T-cell (primary cell): ENCODE measurements at regions not wholly inside any gene's neighbourhood (a gene's known extent, or its start where the extent isn't known, plus 50 kb on each side); places are given as distances from the start of the nearest gene placed in this dataset.

Source experiments
- ATAC-seq, 4 experiments: fragments of 200-7000 bp in 3 of 4; fragments of 150-1000 bp in 1 of 4; cut with Tn5 transposase; replicated peaks in 1 of 4; 1 replicate in 3 of 4; 2 replicates in 1 of 4; pipeline ENCODE4 v1.10.0; 2021; ENCODE audit warnings: moderate library complexity in 3 of 4, mild to moderate bottlenecking in 2 of 4, moderate number of reproducible peaks in 1 of 4
- CTCF ChIA-PET, 2 donors: fragments of 300-600 bp; sonication (Branson Sonifier 250); formaldehyde crosslinking; loops; one replicate each; lab custom pipeline; 2022; ENCODE audit warnings: antibody characterized with exemption in 2 of 2; lab: Charles Lee
- POLR2A ChIA-PET, 2 donors: fragments of 300-600 bp; sonication (Branson Sonifier 250); formaldehyde crosslinking; loops; one replicate each; lab custom pipeline; 2022; ENCODE audit warnings: antibody characterized with exemption in 2 of 2; lab: Charles Lee
- DNase-seq, 35 experiments: peaks; one replicate each; pipeline versions ENCODE4 v3.0.0 to v3.0.0-alpha.2; 2013 to 2023
- H3K27ac ChIP-seq: one replicate; pipeline ENCODE4 v1.5.1; 2013; ENCODE audit warnings: low read length
- H3K27me3 ChIP-seq, 2 experiments: replicated peaks in 1 of 2; 1 replicate in 1 of 2; 2 replicates in 1 of 2; pipeline versions ENCODE4 v1.6.1 to v1.7.0; 2013; ENCODE audit warnings: low read length in 1 of 2, mixed read lengths in 1 of 2; ENCODE audit not compliant: control insufficient read depth in 2 of 2, insufficient read depth in 2 of 2; ENCODE audit errors: extremely low read depth in 1 of 2
- H3K36me3 ChIP-seq, 2 donors: 1 replicate in 1 of 2; 2 replicates in 1 of 2; pipeline versions ENCODE4 v1.6.1 to v1.7.0; 2013; ENCODE audit warnings: low read length in 1 of 2; ENCODE audit not compliant: control insufficient read depth in 2 of 2, insufficient read depth in 1 of 2; ENCODE audit errors: extremely low read depth in 1 of 2
- H3K4me1 ChIP-seq, 2 experiments: 1 replicate in 1 of 2; 2 replicates in 1 of 2; pipeline versions ENCODE4 v1.6.1 to v1.7.0; 2013; ENCODE audit warnings: low read length in 2 of 2, mixed read lengths in 1 of 2; ENCODE audit not compliant: insufficient read depth in 2 of 2, control insufficient read depth in 1 of 2; ENCODE audit errors: extremely low read depth in 1 of 2
- H3K4me3 ChIP-seq, 2 donors: 1 replicate in 1 of 2; 2 replicates in 1 of 2; pipeline versions ENCODE4 v1.5.1 to v1.7.0; 2013; ENCODE audit warnings: mild to moderate bottlenecking in 2 of 2, low read length in 1 of 2, moderate library complexity in 1 of 2; ENCODE audit not compliant: control insufficient read depth in 1 of 2; ENCODE audit errors: extremely low read depth in 1 of 2
- H3K9me3 ChIP-seq: 2 replicates; pipeline ENCODE4 v1.7.0; 2013
- H3K27ac Mint-ChIP-seq, 2 donors: one replicate each; pipeline ENCODE4 v1.8.0; 2020 to 2021; ENCODE audit warnings: mild to moderate bottlenecking in 2 of 2, mixed read lengths in 2 of 2
- H3K27me3 Mint-ChIP-seq, 2 donors: one replicate each; pipeline ENCODE4 v1.8.0; 2021 to 2022; ENCODE audit warnings: mixed read lengths in 2 of 2
- H3K36me3 Mint-ChIP-seq: one replicate; pipeline ENCODE4 v1.8.0; 2021; ENCODE audit warnings: mixed read lengths
- H3K4me1 Mint-ChIP-seq, 3 donors: one replicate each; pipeline ENCODE4 v1.8.0; 2020 to 2022; ENCODE audit warnings: mixed read lengths in 3 of 3, mild to moderate bottlenecking in 1 of 3
- H3K4me3 Mint-ChIP-seq, 3 donors: one replicate each; pipeline ENCODE4 v1.8.0; 2020 to 2022; ENCODE audit warnings: mild to moderate bottlenecking in 3 of 3, mixed read lengths in 3 of 3, moderate library complexity in 3 of 3
- H3K9me3 Mint-ChIP-seq, 3 donors: one replicate each; pipeline ENCODE4 v1.8.0; 2020 to 2022; ENCODE audit warnings: mixed read lengths in 3 of 3
- WGBS: methylation state at CpG from one replicate; pipeline ENCODE4 v1.1.5; 2013; ENCODE audit warnings: missing lambda C conversion rate; ENCODE audit not compliant: insufficient coverage; 5-methylcytosine and 5-hydroxymethylcytosine counted together

DNA sequence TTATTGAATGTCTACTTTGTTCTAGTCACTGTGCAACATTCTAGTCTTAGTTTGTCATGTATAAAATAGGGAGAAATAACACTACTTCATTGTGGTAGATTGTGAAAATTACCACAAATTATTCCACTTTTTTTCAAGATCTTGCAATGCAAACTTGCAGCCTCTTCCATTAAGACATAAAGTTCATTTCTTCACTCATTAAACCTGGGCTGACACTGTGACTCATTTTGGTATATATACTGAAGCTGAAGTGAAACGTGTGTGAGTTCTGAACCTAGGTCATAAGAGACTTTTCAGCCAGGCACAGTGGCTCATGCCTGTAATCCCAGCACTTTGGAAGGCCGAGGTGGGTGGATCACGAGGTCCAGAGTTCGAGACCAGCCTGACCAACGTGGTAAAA is 329.0 kb downstream of the BCKDHB start:
- ATAC-seq (no peak), DNase-seq (no peak)
- no peaks in the 10 kb centered on the region for H3K36me3 ChIP-seq
- H3K4me3 ChIP-seq = no peak overlapping the region
- H3K4me3 Mint-ChIP-seq = no peak overlapping the region
- H3K27me3 Mint-ChIP-seq = no peaks in the 10 kb centered on the region
- 83% methylated on average over 5 of the region's 5 CpGs for WGBS
- H3K9me3 Mint-ChIP-seq = peaks cover 9 to 16% (median 15%) of the 10 kb centered on the region in 3 donors
- H3K27ac Mint-ChIP-seq = no peak overlapping the region
- no peaks in the 10 kb centered on the region for H3K9me3 ChIP-seq
- CTCF ChIA-PET = no interaction called here
- H3K27me3 ChIP-seq = no peaks in the 10 kb centered on the region
- H3K4me1 Mint-ChIP-seq = no peaks in the 10 kb centered on the region
- H3K27ac ChIP-seq = no peak overlapping the region
- POLR2A ChIA-PET = no interaction called here
- no peaks in the 10 kb centered on the region for H3K36me3 Mint-ChIP-seq
- no peaks in the 10 kb centered on the region for H3K4me1 ChIP-seq

DNA sequence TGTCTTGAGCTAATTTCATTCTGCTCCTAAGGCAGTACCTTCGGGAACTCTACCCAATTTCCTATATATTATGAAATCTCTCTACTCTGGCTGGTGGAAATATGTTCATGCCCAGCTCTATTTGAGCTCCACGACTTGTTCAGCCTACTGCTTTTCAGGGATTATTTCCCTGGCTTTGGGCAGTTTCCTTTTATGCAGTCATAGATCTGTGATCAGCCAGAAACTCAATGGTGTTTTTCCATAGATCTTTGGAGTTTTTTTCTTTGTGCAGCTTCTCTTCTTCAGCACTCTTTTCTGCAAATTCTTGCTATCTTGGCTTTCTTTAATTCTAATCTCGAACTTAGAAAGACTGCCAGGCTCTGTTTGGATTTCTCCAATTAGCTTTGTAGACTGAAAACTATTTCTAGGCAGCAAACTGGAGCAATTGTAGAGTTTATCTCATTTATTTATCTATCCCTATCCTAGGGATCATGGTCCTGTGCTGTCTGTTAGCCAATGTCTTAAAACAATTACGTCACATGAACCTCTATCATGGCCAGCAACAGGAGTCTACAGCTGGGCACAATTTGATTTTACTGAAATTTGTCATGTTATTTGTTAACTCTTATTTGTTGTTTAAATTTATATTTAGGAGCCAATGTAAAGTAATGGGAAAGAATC is 328.4 kb downstream of the BCKDHB start:
- Histone ChIP-seq H3K36me3 (no peaks in the 10 kb centered on the region), H3K27ac (no peak overlapping the region), H3K9me3 (no peaks in the 10 kb centered on the region), H3K4me1 (no peaks in the 10 kb centered on the region), H3K4me3 (no peak overlapping the region), H3K27me3 (no peaks in the 10 kb centered on the region)
- ChIA-PET CTCF (interaction anchor here in 1 of 2 donors (0.6 kb wide), 1 partner anchor 153 kb away, joined by 3 read pairs; no protein-coding TSS in a partner anchor), POLR2A (no interaction called here)
- Mint-ChIP-seq H3K4me1 (no peaks in the 10 kb centered on the region), H3K9me3 (peaks cover 9 to 16% (median 15%) of the 10 kb centered on the region in 3 donors), H3K36me3 (no peaks in the 10 kb centered on the region), H3K27ac (no peak overlapping the region), H3K4me3 (no peak overlapping the region), H3K27me3 (no peaks in the 10 kb centered on the region)
- ATAC-seq = no peak
- no peak for DNase-seq
- no CpG with 5 or more reads among the region's 4 CpGs for WGBS

DNA sequence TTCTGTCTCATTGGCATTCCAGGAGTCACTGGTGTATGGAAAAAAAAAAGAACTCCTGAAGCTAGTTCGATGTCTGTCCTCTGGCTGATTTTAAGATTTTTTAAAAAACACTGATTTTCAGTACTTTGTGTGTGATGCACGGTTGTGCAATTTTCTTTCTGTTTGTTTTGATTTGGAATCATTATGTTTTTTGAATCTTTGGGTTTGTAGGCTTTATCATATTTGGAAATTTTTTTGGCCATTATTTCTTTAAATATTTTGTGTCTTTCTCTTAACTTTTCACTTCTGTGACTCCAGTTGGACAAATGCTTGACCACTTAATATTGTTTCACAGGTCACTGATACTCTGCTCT is 327.2 kb downstream of the BCKDHB start:
- Histone ChIP-seq H3K27me3 (no peaks in the 10 kb centered on the region), H3K9me3 (no peaks in the 10 kb centered on the region), H3K27ac (no peak overlapping the region), H3K4me3 (no peak overlapping the region), H3K36me3 (no peaks in the 10 kb centered on the region), H3K4me1 (no peaks in the 10 kb centered on the region)
- no peaks in the 10 kb centered on the region for H3K36me3 Mint-ChIP-seq
- WGBS = 40% methylated on average over 1 of the region's 2 CpGs
- H3K27me3 Mint-ChIP-seq = no peaks in the 10 kb centered on the region
- DNase-seq (no peak), ATAC-seq (no peak)
- H3K27ac Mint-ChIP-seq = no peak overlapping the region
- H3K9me3 Mint-ChIP-seq = peaks cover 13 to 17% (median 16%) of the 10 kb centered on the region in 3 donors
- H3K4me1 Mint-ChIP-seq = no peaks in the 10 kb centered on the region
- CTCF ChIA-PET = no interaction called here
- POLR2A ChIA-PET = no interaction called here
- H3K4me3 Mint-ChIP-seq = no peak overlapping the region

DNA sequence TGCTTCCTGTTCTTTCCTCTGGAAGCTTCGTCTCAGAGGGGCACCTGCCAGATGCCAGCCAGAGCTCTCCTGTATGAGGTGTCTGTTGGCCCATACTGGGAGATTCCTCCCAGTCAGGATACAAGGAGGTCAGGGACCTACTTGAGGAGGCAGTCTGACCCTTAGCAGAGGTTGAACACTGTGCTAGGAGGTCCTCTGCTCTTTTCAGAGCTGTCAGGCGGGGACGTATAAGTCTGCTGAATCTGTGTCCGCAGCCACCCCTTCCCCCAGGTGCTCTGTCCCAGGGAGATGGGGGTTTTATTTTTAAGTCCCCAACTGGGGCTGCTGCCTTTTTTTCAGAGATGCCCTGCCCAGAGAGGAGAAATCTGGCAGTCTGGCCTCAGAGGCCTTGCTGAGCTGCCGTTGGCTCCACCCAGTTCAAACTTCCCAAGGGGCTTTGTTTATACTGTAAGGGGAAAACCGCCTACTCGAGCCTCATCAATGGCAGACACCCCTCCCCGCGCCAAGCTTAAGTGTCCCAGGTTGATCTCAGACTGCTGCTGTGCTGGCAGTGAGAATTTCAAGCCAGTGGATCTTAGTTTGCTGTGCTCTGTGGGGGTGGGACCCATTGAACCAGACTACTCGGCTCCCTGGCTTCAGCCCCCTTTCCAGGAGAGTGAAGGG is 326.7 kb downstream of the BCKDHB start:
- Mint-ChIP-seq H3K4me1 (no peaks in the 10 kb centered on the region), H3K4me3 (no peak overlapping the region), H3K27ac (no peak overlapping the region), H3K27me3 (no peaks in the 10 kb centered on the region), H3K36me3 (no peaks in the 10 kb centered on the region), H3K9me3 (peaks cover 16 to 18% (median 17%) of the 10 kb centered on the region in 3 donors)
- H3K9me3 ChIP-seq = no peaks in the 10 kb centered on the region
- DNase-seq (no peak), ATAC-seq (no peak)
- no peak overlapping the region for H3K4me3 ChIP-seq
- CTCF ChIA-PET = no interaction called here
- H3K36me3 ChIP-seq = no peaks in the 10 kb centered on the region
- WGBS = 92% methylated on average over 5 of the region's 10 CpGs
- no peaks in the 10 kb centered on the region for H3K4me1 ChIP-seq
- POLR2A ChIA-PET = no interaction called here
- no peaks in the 10 kb centered on the region for H3K27me3 ChIP-seq
- H3K27ac ChIP-seq = no peak overlapping the region

DNA sequence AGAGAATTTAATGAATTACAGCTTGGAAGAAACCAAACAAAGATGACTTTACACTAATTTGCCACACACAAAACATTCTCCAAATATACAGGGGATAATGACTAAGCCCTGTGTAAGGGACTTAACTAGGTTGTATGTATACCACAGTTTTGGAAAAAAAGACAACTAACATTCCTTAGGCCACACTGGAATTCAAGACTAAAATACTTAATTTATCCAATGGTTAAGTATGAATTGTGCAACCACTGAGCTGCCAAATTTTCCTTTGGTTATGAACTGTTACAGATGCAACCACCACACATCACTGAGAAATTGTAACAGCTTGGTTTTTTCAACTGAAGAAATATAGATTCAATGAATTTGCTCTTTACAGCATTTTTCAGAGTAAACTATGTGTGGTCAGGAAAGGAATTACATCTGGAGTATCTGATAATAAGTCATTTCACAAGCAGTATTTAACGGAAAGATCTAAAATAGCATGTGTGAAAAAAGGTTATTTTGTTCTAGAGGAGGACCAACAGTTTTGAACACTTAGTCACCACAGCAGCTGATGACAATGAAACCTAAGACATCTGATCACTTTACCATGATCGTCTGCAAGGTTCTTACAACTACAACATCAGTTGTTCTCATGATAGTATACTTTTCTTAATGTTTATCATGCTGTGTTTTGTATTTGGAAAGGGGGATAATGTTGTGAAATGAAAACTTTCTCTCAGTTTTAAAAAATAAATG is 318.8 kb downstream of the BCKDHB start:
- H3K27ac ChIP-seq = no peak overlapping the region
- H3K27me3 ChIP-seq = no peaks in the 10 kb centered on the region
- H3K4me1 ChIP-seq = no peaks in the 10 kb centered on the region
- no peaks in the 10 kb centered on the region for H3K9me3 ChIP-seq
- Mint-ChIP-seq H3K27me3 (no peaks in the 10 kb centered on the region), H3K4me1 (no peaks in the 10 kb centered on the region), H3K36me3 (peaks cover 11% of the 10 kb centered on the region), H3K4me3 (no peak overlapping the region), H3K9me3 (peaks cover 18 to 56% (median 31%) of the 10 kb centered on the region in 3 donors), H3K27ac (no peak overlapping the region)
- POLR2A ChIA-PET = no interaction called here
- ATAC-seq (no peak), DNase-seq (no peak)
- no CpG with 5 or more reads among the region's 2 CpGs for WGBS
- no peak overlapping the region for H3K4me3 ChIP-seq
- CTCF ChIA-PET = no interaction called here
- H3K36me3 ChIP-seq = no peaks in the 10 kb centered on the region

DNA sequence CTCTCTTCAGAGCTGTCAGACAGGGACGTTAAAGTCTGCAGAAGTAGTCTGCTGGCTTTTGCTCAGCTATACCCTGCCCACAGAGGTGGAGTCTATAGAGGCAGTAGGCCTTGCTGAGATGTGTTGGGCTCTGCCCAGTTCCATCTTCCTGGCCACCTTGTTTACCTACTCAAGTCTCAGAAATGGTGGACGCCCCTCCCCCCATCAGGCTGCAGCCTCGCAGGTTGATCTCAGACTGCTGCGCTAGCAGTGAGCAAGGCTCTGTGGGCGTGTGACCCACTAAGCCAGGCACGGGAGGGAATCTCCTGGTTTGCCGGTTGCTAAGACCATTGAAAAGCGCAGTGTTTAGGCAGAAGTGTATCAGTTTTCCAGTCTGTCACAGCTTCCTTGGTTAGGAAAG is 305.0 kb downstream of the BCKDHB start:
- WGBS = 96% methylated on average over 7 of the region's 8 CpGs
- CTCF ChIA-PET = no interaction called here

More for the DNA sequence above, 305.0 kb downstream of the BCKDHB start:
- peaks cover 2% of the 10 kb centered on the region for H3K36me3 Mint-ChIP-seq
- no peaks in the 10 kb centered on the region for H3K4me1 Mint-ChIP-seq
- H3K27me3 ChIP-seq = no peaks in the 10 kb centered on the region
- H3K27ac ChIP-seq = no peak overlapping the region
- H3K4me3 Mint-ChIP-seq = no peak overlapping the region
- H3K36me3 ChIP-seq = no peaks in the 10 kb centered on the region
- no peak overlapping the region for H3K27ac Mint-ChIP-seq
- no peak for ATAC-seq
- no peak for DNase-seq
- H3K4me1 ChIP-seq = no peaks in the 10 kb centered on the region
- H3K9me3 Mint-ChIP-seq = peaks cover 27 to 39% (median 36%) of the 10 kb centered on the region in 3 donors
- POLR2A ChIA-PET = interaction anchor here in 1 of 2 donors (0.6 kb wide), 1 partner anchor 11 kb away, joined by 4 read pairs; no protein-coding TSS in a partner anchor
- H3K27me3 Mint-ChIP-seq = no peaks in the 10 kb centered on the region
- no peak overlapping the region for H3K4me3 ChIP-seq
- H3K9me3 ChIP-seq = no peaks in the 10 kb centered on the region
